ENCODE measurements at regions not wholly inside any gene's neighbourhood (a gene's known extent, or its start where the extent isn't known, plus 50 kb on each side); places are given as distances from the start of the nearest gene placed in this dataset.

DNA sequence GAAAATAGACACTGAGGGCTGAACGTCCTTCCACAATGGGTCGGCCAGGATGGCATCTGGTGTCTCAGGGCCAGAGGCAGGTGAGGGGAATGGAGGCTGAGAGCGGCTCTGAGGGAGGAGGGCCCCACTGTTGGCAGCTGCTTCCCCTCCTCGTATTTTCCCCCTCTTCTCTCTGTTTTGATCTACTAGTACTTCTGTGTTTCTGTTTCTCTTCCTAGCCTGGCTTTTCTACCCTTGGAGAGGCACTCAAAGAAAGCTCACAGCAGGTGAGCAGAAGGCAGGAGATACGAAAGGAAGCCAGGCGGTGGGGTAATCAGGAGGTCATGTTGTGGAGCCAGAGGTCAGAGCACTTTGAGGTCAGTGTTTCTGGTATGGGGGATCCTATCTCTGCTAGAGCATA lies 151.8 kb upstream of the GATB start:
- Histone ChIP-seq H3K79me2 (ENCODE audit: insufficient read depth, low read length) (no peaks in the 10 kb centered on the region), H3K4me1 (ENCODE audit: insufficient read depth, low read length, poor library complexity, severe bottlenecking) (no peaks in the 10 kb centered on the region), H2AFZ (ENCODE audit: low read length) (no peak overlapping the region), H3K27me3 (ENCODE audit: insufficient read depth, low read length, poor library complexity, severe bottlenecking) (no peaks in the 10 kb centered on the region), H4K20me1 (ENCODE audit: insufficient read depth, low read length, poor library complexity, severe bottlenecking) (no peaks in the 10 kb centered on the region), H3K9me3 (ENCODE audit: insufficient read depth, low read depth, low read length) (no peaks in the 10 kb centered on the region), H3K4me2 (ENCODE audit: low read depth, low read length, poor library complexity, severe bottlenecking) (no peak overlapping the region), H3K36me3 (ENCODE audit: insufficient read depth, low read length) (no peaks in the 10 kb centered on the region), H3K9ac (ENCODE audit: low read depth, low read length, poor library complexity, severe bottlenecking) (no peak overlapping the region), H3K4me3 (ENCODE audit: low read length, poor library complexity, severe bottlenecking) (no peak overlapping the region), H3F3A (ENCODE audit: low read depth) (no peaks in the 10 kb centered on the region), H3K9me2 (replicated peaks; ENCODE audit: low read depth, low read length) (no peaks in the 10 kb centered on the region)
- TF ChIP-seq EZH2phosphoT487 (IDR thresholded peaks at IDR 0.05; ENCODE audit: borderline replicate concordance), result no peak
- TF ChIP-seq, protein P1, sequence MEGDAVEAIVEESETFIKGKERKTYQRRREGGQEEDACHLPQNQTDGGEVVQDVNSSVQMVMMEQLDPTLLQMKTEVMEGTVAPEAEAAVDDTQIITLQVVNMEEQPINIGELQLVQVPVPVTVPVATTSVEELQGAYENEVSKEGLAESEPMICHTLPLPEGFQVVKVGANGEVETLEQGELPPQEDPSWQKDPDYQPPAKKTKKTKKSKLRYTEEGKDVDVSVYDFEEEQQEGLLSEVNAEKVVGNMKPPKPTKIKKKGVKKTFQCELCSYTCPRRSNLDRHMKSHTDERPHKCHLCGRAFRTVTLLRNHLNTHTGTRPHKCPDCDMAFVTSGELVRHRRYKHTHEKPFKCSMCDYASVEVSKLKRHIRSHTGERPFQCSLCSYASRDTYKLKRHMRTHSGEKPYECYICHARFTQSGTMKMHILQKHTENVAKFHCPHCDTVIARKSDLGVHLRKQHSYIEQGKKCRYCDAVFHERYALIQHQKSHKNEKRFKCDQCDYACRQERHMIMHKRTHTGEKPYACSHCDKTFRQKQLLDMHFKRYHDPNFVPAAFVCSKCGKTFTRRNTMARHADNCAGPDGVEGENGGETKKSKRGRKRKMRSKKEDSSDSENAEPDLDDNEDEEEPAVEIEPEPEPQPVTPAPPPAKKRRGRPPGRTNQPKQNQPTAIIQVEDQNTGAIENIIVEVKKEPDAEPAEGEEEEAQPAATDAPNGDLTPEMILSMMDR (conservative IDR thresholded peaks at IDR 0.05; ENCODE audit: low read length), result no peak

DNA sequence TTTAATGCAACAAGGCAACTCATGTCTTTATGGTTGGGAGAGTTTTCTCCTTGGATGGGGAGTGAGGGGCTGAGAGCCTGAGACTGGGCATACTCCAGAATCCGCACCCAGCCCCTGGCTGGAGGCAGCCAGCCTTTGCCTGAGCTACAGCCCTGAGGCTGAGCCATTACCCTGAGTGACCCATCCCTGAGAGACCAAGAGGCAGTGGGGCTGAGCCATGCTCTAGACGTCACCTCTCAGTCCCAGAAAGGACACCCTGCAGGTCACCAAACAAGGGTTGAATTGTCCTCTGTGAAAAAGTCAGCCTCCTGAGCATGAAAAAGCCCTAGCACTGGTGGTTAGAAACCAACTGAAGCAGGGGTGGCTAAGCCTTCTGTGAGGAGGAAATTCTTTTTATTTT lies 151.2 kb upstream of the GATB start:
- no peak overlapping the region for H3K4me3 ChIP-seq (ENCODE audit: low read length, poor library complexity, severe bottlenecking)
- no peaks in the 10 kb centered on the region for H4K20me1 ChIP-seq (ENCODE audit: insufficient read depth, low read length, poor library complexity, severe bottlenecking)
- H3F3A ChIP-seq (ENCODE audit: low read depth), result no peaks in the 10 kb centered on the region
- no peaks in the 10 kb centered on the region for H3K79me2 ChIP-seq (ENCODE audit: insufficient read depth, low read length)
- no peaks in the 10 kb centered on the region for H3K9me3 ChIP-seq (ENCODE audit: insufficient read depth, low read depth, low read length)
- H3K27me3 ChIP-seq (ENCODE audit: insufficient read depth, low read length, poor library complexity, severe bottlenecking), result no peaks in the 10 kb centered on the region
- H3K9me2 ChIP-seq (replicated peaks; ENCODE audit: low read depth, low read length), result no peaks in the 10 kb centered on the region
- no peak overlapping the region for H2AFZ ChIP-seq (ENCODE audit: low read length)
- H3K36me3 ChIP-seq (ENCODE audit: insufficient read depth, low read length), result no peaks in the 10 kb centered on the region
- no peak overlapping the region for H3K9ac ChIP-seq (ENCODE audit: low read depth, low read length, poor library complexity, severe bottlenecking)
- no peaks in the 10 kb centered on the region for H3K4me1 ChIP-seq (ENCODE audit: insufficient read depth, low read length, poor library complexity, severe bottlenecking)
- no peak overlapping the region for H3K4me2 ChIP-seq (ENCODE audit: low read depth, low read length, poor library complexity, severe bottlenecking)
- TF ChIP-seq, protein P1 (conservative IDR thresholded peaks at IDR 0.05; ENCODE audit: low read length), result no peak
- no peak for TF ChIP-seq EZH2phosphoT487 (IDR thresholded peaks at IDR 0.05; ENCODE audit: borderline replicate concordance)

DNA sequence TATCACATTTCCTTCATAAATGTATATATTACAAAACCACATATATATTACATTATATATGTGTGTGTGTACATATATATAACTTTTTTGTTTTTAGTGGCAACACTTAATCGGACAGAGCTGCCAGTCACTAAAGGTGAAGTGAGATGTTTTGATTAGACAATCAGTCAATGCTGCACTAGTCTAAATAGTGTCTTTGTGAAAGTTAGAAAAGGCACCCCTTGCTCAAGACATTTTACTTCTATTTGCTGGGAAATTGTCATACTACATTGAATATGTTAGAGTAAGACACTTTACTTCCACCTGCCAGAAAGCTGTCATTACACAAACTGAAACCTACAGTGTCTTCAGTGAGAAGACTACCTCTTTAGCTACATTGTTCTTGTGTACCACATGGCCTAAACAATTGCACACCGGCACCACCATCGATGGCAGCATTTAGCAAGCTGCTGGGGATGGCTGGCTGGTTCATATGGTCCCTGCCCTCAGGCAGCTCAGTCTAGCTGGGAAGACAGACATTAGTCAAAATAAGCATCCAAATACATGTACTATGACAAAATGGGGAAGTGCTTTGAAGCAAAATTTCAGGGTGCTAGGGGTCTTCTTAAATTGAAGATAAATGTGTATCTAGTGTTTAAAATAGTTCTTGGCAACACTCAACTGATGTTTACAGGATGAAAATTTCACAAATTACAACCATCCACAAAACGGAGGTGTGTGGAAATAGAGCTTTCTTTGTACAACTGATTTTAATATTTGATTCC lies 148.1 kb upstream of the GATB start:
- no peak overlapping the region for H3K9ac ChIP-seq (ENCODE audit: low read depth, low read length, poor library complexity, severe bottlenecking)
- no peak overlapping the region for H3K4me3 ChIP-seq (ENCODE audit: low read length, poor library complexity, severe bottlenecking)
- H3F3A ChIP-seq (ENCODE audit: low read depth), result no peaks in the 10 kb centered on the region
- no peaks in the 10 kb centered on the region for H3K36me3 ChIP-seq (ENCODE audit: insufficient read depth, low read length)
- H4K20me1 ChIP-seq (ENCODE audit: insufficient read depth, low read length, poor library complexity, severe bottlenecking), result no peaks in the 10 kb centered on the region
- H3K9me2 ChIP-seq (replicated peaks; ENCODE audit: low read depth, low read length), result no peaks in the 10 kb centered on the region
- TF ChIP-seq, protein P1 (conservative IDR thresholded peaks at IDR 0.05; ENCODE audit: low read length), result no peak
- TF ChIP-seq EZH2phosphoT487 (IDR thresholded peaks at IDR 0.05; ENCODE audit: borderline replicate concordance), result no peak
- no peaks in the 10 kb centered on the region for H3K79me2 ChIP-seq (ENCODE audit: insufficient read depth, low read length)
- no peaks in the 10 kb centered on the region for H3K27me3 ChIP-seq (ENCODE audit: insufficient read depth, low read length, poor library complexity, severe bottlenecking)
- H3K4me1 ChIP-seq (ENCODE audit: insufficient read depth, low read length, poor library complexity, severe bottlenecking), result no peaks in the 10 kb centered on the region
- H2AFZ ChIP-seq (ENCODE audit: low read length), result peak overlapping the region; percentile 13; the same call in 1 of the 2 replicates
- H3K9me3 ChIP-seq (ENCODE audit: insufficient read depth, low read depth, low read length), result no peaks in the 10 kb centered on the region
- H3K4me2 ChIP-seq (ENCODE audit: low read depth, low read length, poor library complexity, severe bottlenecking), result no peak overlapping the region

Data from Loucy (cell line).